Sciatic nerve (tissue), 2 donors: ENCODE measurements at regions not wholly inside any gene's neighbourhood (a gene's known extent, or its start where the extent isn't known, plus 50 kb on each side); places are given as distances from the start of the nearest gene placed in this dataset.
A peak's percentile ranks its signal among the peaks of the same experiment; 100 is the strongest.

Source experiments
- ATAC-seq: fragments of 200-7000 bp; cut with Tn5 transposase; one replicate; pipeline ENCODE4 v1.9.1; 2020; ENCODE audit warnings: mild to moderate bottlenecking, moderate library complexity
- DNase-seq: peaks from one replicate; pipeline ENCODE4 v3.0.0-alpha.2; 2020; ENCODE audit warnings: low spot score
- intact Hi-C: fragments of 100-400 bp; cut with DNase I; formaldehyde crosslinking; loops from one replicate; pipeline ENCODE4 v1.14.2; 2022
- donor health status: DM: no; HTN: no; CAD: no.
- donor health status: DM: no; HTN: no; CAD: no.

DNA sequence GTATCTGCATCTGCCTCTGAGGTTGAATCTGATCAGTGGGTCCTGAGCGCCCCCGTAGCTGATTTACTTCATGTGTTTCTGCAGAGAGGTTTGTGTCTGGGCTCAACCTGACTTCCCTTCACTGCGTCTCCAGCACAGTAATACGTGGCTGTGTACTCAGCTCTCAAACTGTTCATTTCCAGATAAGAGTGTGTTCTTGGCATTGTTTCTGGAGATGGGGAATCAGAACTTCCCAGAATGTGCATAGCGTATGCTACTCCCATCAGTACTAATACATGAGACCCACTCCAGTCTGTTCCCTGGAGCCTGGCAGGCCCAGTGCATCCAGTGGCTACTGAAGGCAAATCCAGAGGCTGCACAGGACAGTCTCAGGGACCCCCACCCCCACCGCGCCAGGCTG, 1297.2 kb downstream of the TMEM121 start:
- intact Hi-C loops: no loop called here
- no peak for DNase-seq
- no peak for ATAC-seq

DNA sequence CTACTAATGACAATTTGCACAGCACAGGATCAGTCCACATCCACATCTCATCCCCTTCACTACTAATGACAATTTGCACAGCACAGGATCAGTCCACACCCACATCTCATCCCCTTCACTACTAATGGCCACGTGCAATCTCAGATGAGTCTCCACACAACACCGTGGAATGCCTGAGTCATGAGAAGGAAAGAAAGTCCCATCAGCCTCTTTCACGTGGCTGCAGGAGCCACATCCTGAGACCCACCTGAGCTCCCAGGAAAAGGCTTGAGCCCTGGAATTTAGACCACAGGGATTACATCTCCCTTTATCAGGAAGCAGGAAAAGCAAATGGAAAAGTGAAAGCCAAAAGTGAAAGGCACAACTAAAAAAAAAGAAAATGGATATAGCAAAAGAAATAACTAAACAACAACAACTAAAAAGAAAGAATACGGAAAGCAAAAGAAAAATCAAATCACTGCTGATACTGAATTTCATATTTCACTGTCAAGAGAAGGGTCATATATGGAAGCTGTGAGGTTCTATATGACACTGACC, 1300.5 kb downstream of the TMEM121 start:
- intact Hi-C loops: no loop called here
- ATAC-seq (no peak), DNase-seq (no peak)

DNA sequence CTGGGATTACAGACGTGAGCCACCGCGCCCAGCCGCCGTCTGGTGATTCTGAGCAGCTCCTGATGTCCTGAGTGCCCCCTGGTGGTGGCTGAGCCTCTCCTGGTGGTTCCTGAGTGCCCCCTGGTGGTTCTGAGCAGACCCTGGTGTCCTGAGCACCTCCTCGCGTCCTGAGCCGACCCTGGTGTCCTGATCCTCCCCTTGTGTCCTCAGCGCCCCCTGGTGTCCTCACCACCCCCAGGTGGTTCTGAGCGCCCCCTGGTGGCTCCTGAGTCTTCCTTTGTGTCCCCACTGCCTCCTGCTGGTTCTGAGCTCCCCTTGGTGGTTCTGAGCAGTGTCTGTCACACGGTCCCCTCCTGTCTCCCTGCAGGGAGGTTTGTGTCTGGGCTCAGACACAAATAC, 1304.9 kb downstream of the TMEM121 start:
- DNase-seq (no peak), ATAC-seq (no peak)
- intact Hi-C loops: no loop called here

DNA sequence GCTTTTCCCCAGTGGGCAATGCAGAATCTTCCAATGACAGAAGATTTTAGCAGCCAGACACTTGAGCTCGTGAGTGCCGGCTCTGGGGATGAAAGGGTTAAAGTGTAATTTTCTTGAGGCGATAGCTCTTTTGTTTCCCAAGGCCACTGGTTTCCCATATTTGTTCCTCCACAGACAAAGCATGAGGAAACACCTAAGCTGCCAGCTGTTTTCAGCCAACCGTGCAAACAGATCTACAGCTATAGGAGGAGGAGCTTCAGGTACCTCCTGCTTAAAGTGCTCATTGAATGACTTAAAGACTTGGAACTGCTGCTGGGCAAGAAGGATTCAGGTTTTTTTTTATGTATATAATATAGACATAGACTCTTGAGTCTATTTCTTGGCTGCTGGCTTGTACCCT, 1311.5 kb downstream of the TMEM121 start:
- DNase-seq: no peak
- intact Hi-C loops: no loop called here
- no peak for ATAC-seq

DNA sequence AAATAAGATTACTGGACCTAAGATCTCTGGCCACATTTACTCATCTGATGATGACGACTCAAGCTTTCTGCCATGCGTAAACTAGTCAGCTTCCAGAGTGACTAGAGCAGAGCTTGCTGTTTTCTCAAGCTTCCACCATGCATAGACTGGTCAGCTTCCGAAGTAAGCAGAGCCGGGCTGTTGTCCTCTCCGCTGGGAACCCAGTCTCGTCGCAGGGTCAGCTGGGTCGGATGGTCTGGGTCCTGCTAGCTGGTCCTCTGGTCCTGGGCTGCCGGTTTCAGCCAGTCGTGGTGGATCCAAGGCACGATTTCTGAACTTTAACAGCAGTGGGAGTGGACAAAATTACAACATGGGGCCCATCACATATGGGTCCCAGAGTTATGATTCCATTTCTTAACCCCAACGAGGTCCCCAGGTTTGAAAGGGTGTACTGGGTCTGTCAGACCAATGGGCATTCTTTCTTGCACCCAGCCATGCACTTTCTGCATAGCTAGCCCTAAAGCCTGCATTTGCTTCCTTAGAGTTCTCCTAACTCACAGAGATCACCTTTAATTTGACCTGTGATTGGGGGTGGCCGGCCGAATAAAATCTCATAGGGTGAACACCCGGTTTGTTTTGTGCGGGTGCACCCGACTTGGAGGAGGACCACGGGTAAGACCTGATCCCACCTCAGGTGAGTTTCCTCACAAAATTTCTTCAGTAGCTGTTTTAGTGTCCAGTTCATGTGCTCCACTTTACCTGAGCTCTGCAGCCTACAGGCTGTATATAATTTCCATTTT, 1312.8 kb downstream of the TMEM121 start:
- DNase-seq (no peak), ATAC-seq (no peak)
- intact Hi-C loops: no loop called here

DNA sequence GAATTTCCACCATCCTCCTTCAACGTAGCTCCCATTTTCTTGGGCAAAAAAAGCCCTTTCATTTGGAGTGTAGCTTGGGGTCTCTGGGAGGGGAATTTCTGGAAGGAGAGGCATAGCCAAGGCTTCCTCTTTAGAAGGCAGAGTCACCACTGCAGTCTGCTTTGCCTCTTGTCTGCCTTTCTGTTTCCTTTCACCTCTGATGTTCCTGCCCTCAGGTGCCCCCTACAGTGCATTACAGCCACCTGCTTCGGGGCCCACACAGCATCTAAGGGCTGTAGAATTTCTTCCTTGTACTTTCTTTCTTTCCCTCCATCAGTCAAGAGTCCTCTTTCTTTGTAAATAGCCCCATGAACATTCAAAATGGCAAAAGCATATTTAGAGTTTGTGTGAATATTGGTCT, 1313.9 kb downstream of the TMEM121 start:
- ATAC-seq: no peak
- intact Hi-C loops: no loop called here
- no peak for DNase-seq

DNA sequence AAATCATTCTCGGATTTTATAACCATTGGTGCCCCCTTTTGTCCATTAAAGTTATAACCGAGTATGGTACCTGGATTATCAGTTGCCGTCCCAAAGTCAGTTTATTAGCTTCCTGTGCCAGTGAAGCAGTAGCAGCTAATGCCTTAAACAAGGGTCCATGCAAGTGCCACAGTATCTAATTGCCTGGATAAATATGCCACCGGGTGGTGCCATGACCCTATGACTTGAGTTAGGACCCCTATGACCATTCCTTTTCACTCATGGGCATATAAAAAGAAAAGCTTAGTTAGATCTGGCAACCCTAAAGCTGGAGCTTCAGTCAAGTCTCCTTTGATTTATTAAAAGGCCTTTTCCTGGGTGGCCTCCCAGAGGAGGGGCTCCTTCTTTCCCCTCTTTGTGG, 1314.6 kb downstream of the TMEM121 start:
- intact Hi-C loops: no loop called here
- ATAC-seq: no peak
- DNase-seq: no peak

DNA sequence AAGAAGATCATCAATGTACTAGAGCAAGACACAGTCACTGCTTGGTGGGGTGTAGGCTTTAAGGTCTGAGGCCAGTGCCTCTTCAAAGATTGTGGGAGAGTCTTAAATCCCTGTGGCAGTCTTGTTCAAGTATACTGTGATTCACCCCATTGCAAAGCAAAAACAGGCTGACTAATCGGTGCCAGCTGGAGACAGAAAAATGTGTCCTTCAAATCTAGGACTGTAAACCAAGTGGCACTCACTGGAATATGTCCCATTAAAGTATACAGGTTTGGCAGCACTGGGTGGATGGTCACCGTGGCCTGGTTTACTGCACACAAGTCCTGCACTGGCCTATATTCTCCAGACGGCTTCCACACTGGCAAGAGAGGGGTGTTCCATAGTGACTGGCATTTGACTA, 1315.3 kb downstream of the TMEM121 start:
- DNase-seq (no peak), ATAC-seq (no peak)
- intact Hi-C loops: no loop called here

DNA sequence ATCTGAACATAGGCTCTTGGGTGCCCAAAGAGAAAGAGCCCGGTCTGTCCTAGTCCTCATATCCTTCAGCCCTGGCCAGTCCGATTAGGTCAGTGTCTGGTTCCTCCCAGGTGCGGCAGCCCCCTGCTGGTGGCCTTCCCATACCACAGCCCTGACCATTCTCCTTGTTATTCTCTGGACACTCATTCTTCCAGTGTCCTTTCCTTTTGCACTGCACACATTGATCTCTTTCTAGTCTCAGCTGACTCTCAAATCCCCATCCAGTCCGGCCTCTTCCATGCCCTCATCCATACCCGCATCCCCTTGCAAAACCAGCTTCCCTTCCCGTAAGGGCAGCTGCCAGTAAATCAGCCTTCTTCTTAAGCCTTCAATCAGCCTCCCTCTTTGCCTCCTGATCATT, 1316.3 kb downstream of the TMEM121 start:
- ATAC-seq (no peak), DNase-seq (no peak)
- intact Hi-C loops: no loop called here

DNA sequence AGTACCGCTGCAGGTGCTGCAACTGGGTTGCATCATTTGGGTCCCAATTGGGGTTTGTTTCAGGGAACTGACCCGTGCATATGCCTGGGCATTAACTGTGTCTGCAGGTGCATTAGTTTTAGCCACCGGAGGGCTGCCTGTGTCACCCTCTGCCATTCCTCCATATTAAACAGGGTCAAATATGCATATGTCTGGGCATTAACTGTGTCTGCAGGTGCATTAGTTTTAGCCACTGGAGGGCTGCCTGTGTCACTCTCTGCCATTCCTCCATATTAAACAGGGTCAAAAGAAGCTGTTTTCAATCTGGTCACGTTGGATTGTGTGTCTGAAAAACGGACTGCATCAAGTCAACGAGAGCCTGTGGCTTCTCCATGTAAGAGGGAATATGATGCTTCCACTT, 1317.0 kb downstream of the TMEM121 start:
- intact Hi-C loops: no loop called here
- DNase-seq (no peak), ATAC-seq (no peak)

DNA sequence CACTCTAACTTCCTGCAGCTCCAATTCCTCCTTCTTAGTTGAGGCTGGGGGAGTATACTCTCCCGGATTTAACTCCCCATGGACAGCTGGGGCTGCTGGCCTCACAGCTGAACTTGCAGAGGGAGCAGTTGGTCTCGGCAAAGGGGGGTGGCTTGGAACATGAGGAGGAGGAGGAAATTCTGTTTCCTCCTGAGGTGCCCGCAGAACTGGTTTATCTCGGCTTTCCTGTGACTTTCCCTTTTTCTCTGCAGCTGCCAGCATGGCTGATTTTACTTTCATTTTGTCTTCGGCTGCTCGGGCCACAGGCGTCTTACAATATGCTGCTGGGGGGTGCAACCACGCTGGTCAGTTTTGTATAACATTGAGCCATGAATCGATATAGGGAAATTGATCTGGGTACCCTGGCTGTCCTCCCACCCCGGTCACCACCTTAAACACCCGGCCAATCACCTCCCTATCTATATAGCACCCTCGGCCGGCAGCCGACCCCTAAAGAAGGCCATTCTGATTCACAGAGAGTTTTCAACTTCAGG, 1317.6 kb downstream of the TMEM121 start:
- DNase-seq: no peak
- ATAC-seq: peak; percentile 51
- intact Hi-C loops: no loop called here

DNA sequence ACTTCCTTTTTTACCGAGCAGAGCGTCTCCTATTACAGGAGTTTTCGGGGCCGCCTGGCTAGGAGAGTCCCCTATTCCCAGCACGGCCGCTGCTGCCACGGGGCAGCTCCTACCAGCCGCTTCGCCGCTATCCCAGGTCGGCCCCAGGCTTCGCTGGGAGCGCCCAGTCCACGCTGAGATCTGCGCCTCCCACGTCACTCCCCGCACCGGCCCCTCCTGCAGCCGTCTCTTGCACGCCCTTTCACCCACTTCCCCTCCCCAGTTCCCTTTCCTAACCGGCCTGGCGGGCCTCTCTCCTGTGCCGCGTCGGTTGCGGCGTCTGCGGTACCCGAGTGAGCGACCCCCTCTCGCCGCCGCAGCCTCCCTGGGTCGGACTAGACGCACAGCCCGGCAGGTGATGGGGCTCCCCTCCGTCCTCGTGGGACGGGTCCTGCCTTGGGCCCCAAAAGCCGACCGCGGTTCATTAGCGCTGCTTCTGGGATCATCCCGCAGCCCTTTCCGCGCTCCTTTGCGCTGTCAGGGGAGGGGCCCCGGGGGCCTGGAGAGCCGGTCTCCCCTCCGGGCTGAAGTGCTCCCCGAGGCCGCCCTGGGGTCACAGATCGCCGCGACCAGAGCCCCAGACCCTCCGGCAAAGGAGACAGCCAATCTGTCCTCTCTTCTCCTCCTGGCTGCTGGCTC, 1318.4 kb downstream of the TMEM121 start:
- DNase-seq (peak; percentile 76), ATAC-seq (peak; percentile 88)
- intact Hi-C loops: no loop called here

DNA sequence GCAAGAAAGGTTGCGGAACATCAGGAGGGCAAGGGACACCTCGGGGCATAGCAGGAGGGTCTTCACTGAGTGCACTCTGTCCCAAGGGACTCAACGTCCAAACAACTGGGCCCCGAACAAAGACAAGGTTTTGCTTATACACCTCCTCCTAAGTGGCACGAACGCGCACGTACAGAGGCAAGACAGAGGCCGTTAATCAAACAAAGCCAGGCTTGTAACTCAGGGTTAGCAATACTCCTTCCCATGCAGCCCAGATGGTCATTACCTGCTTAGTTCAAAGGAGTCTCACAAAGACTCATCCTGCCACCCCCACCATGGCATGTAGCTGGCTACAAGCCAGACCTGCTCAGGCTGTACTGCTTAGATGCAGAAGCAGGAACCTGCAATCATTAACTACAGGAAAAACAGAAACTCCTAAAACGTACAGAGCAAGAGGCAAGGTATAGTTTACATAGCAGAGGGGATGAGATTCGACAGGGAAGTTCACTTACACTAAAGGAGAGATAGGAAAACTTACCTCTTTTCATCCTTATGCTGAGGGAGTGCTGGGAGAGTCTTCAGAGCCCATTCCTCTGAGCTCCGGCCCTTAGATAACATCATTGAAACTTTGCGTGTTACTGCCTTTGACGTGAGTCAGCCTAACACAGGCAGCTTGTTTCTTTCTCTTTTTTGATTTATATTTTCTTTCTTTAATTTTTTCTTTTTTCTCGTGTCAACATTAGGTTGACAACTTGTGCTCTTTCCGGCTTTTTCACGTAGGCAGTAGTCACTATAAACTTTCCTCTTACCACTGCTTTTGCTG, 1319.1 kb downstream of the TMEM121 start:
- ATAC-seq: peak; percentile 16
- intact Hi-C loops: no loop called here
- DNase-seq: no peak

DNA sequence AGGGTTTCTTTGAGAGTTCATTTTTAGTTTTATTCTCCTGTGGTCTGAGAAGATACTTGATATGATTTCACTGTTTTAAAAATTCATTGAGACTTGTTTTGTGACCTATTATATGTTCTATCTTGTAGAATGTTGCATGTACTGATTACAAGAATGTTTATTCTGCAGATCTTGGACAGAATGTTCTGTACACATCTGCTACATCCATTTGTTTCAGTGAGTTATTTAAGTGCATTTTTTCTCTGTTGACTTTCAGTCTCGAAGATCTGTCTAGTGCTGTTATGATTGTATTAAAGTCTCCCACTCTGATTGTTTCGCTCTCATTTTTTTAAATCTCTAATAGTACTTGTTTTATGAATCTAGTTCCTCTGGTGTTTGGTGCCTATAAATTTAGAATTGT, 1319.8 kb downstream of the TMEM121 start:
- intact Hi-C loops: no loop called here
- ATAC-seq: no peak
- no peak for DNase-seq

DNA sequence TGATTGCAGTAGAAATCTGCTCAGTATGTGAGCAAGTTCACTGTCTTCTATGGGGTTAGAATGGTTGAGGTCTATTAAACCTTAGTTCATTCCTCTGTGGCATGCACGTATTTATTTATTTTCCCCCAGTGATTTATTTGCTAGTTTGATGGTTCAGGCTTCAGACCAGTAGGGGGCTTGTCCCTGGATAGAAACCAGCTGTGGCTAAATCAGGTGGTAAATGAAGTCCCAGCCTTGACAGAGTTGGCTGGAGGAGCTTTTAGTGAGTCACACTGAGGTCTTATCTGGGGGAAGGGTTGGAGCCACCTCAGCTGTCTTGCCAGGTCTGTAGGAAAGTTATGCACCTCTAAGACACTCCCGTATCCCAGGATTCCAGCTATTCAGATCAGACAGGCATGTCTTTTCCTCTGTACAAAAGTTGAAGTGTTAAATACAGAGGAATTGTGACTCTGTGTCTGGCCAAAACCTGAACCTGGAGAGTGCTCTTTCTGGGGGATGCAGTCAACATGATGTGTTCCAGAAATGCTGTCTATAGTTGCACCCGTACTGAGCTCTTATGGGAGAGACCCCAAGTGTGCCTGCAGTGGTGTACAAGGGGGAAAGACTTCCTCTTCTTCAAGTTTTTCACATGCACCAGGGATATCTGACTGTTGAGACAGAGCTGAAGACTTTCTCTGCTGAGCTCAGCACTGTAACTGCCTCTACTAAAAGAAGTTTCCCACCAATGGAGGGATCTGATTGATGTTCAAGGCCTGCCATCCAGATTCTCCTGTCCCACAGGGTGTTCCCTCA, 1322.1 kb downstream of the TMEM121 start:
- DNase-seq (no peak), ATAC-seq (no peak)
- intact Hi-C loops: no loop called here

DNA sequence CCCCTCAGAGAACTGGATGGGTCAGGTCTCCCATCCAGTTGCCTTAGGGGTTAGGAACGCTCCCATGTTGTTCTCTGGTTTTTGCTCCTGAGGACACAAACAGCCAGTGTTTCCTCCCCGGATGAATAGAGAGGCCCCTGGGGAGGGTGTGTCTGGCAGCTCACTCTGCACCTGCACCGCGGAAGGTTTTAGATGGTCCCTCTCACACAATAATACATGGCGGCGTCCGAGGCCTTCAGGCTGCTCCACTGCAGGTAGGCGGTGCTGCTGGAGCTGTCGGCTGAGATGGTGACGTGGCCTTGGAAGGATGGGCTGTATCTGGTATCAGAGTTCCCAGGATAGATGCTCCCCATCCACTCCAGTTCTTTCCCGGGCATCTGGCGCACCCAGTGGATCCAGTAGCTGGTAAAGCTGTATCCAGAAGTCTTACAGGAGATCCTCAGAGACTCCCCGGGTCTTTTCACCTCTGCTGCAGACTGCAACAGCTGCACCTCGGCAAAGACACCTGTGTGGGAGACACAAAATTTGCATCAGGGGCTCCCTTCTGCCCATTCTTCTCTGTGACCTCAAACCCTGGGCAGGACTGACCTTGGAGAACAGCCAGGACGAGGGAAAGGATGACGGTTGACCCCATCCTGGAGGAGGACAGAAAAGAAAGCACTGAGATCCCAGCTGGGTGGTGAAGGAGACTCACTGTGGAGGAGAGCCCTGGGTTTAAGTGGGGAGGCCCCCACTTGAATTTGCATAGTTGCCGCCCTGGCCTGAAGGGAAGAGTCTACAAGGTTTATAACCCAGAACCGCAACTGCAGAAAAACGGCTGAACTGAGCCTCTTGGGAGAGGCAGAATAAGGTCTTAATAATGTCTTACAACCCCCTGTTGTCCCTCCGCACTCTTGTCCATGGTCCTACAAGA, 1324.8 kb downstream of the TMEM121 start:
- DNase-seq (no peak), ATAC-seq (no peak)
- intact Hi-C loops: no loop called here

DNA sequence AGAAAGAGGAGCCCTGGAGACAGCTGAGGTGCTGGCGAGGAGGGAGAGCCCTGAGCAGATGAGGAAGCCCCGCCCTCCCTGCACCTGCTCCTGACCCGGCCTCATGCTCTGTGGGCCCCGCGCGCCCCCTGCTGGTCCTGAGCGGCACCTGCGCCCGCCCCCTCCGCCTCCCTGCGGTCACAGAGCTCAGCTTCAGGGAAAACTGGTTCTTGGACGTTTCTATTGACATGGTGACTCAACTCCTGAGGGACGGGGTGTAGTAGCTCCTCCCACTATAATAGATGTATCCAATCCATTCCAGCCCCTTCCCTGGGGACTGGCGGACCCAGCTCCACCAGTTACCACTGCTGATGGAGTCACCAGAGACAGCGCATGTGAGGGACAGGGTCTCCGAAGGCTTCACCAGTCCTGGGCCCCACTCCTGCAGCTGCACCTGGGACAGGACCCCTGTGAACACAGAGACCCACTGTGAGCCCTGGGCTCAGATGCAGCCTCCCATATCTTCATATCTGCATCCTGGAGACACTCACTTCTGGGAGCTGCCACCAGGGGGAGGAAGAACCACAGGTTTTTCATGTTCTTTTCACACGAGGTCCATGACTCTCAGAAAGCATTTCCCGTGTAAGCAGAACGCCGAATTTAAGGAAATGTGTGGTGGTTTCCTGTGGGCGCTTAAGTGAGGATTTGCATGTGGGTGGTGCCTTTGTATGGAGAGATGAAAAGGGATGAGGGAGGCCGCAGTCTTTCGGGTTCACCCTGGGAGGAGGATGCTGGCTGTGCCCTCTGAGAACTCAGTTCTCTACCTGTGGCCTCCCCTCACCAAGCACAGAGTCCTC, 1346.4 kb downstream of the TMEM121 start:
- ATAC-seq (no peak), DNase-seq (no peak)
- intact Hi-C loops: no loop called here
